ENCODE measurements at regions not wholly inside any gene's neighbourhood (a gene's known extent, or its start where the extent isn't known, plus 50 kb on each side); places are given as distances from the start of the nearest gene placed in this dataset.
"Not testable (repeated sequence)": the region's sequence is repeated elsewhere in the genome, so short reads cannot be mapped to it uniquely, and the experiment has no call there.

DNA sequence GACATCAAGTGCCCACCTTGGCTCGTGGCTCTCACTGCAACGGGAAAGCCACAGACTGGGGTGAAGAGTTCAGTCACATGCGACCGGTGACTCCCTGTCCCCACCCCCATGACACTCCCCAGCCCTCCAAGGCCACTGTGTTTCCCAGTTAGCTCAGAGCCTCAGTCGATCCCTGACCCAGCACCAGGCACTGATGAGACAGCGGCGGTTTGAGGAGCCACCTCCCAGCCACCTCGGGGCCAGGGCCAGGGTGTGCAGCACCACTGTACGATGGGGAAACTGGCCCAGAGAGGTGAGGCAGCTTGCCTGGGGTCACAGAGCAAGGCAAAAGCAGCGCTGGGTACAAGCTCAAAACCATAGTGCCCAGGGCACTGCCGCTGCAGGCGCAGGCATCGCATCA, 266.0 kb downstream of the OR4F29 start:
- not testable (repeated sequence) for TF ChIP-seq CTCF (IDR thresholded peaks at IDR 0.05); POLR2A (IDR thresholded peaks at IDR 0.05); POLR2AphosphoS5 (IDR thresholded peaks at IDR 0.05); EP300 (IDR thresholded peaks at IDR 0.05; ENCODE audit: low read depth)

All from transverse colon (tissue), 4 donors.